CD4-positive, alpha-beta T cell treated with Interleukin-1 beta for 1 hour (primary cell): ENCODE measurements at regions not wholly inside any gene's neighbourhood (a gene's known extent, or its start where the extent isn't known, plus 50 kb on each side); places are given as distances from the start of the nearest gene placed in this dataset.

Experiments
- DNase-seq, 2 donors: peaks; one replicate each; pipeline ENCODE4 v3.0.0-alpha.2; 2020 to 2022

GRCh38 chr21:20603236-20603635, 395.0 kb upstream of the NCAM2 start:
- DNase-seq = no peak

- DNase-seq = no peak
Measured at GRCh38 chr21:20611008-20611407, 387.2 kb upstream of the NCAM2 start.

- DNase-seq = no peak
Measured at GRCh38 chr21:20613654-20614053, 384.6 kb upstream of the NCAM2 start.

GRCh38 chr21:20617130-20617529, 381.1 kb upstream of the NCAM2 start:
- no peak for DNase-seq

- no peak for DNase-seq
Measured at GRCh38 chr21:20618878-20619277, 379.3 kb upstream of the NCAM2 start.

- DNase-seq = no peak
Measured at GRCh38 chr21:20627594-20627993, 370.6 kb upstream of the NCAM2 start.

- no peak for DNase-seq
Measured at GRCh38 chr21:20631633-20632032, 366.6 kb upstream of the NCAM2 start.

GRCh38 chr21:20639026-20639425, 359.2 kb upstream of the NCAM2 start:
- DNase-seq = no peak

- no peak for DNase-seq
Measured at GRCh38 chr21:20641241-20641640, 357.0 kb upstream of the NCAM2 start.

GRCh38 chr21:20642681-20643080, 355.5 kb upstream of the NCAM2 start:
- no peak for DNase-seq

GRCh38 chr21:20644552-20644951, 353.7 kb upstream of the NCAM2 start:
- no peak for DNase-seq

GRCh38 chr21:20645344-20645743, 352.9 kb upstream of the NCAM2 start:
- no peak for DNase-seq

GRCh38 chr21:20646431-20647165, 351.6 kb upstream of the NCAM2 start:
- DNase-seq = no peak

- DNase-seq = no peak
Measured at GRCh38 chr21:20647607-20648006, 350.6 kb upstream of the NCAM2 start.

GRCh38 chr21:20649231-20649630, 349.0 kb upstream of the NCAM2 start:
- DNase-seq = no peak

GRCh38 chr21:20652846-20653245, 345.4 kb upstream of the NCAM2 start:
- DNase-seq = no peak

GRCh38 chr21:20661246-20661645, 337.0 kb upstream of the NCAM2 start:
- no peak for DNase-seq

- DNase-seq = no peak
Measured at GRCh38 chr21:20661745-20662422, 336.3 kb upstream of the NCAM2 start.

- no peak for DNase-seq
Measured at GRCh38 chr21:20662514-20662913, 335.7 kb upstream of the NCAM2 start.

GRCh38 chr21:20667931-20668330, 330.3 kb upstream of the NCAM2 start:
- DNase-seq = no peak

GRCh38 chr21:20685475-20685874, 312.7 kb upstream of the NCAM2 start:
- no peak for DNase-seq

- no peak for DNase-seq
Measured at GRCh38 chr21:20698585-20698984, 299.6 kb upstream of the NCAM2 start.

GRCh38 chr21:20701235-20701634, 297.0 kb upstream of the NCAM2 start:
- DNase-seq = no peak

GRCh38 chr21:20703112-20703767, 295.0 kb upstream of the NCAM2 start:
- DNase-seq = no peak
